ENCODE measurements at regions not wholly inside any gene's neighbourhood (a gene's known extent, or its start where the extent isn't known, plus 50 kb on each side); places are given as distances from the start of the nearest gene placed in this dataset.

DNA sequence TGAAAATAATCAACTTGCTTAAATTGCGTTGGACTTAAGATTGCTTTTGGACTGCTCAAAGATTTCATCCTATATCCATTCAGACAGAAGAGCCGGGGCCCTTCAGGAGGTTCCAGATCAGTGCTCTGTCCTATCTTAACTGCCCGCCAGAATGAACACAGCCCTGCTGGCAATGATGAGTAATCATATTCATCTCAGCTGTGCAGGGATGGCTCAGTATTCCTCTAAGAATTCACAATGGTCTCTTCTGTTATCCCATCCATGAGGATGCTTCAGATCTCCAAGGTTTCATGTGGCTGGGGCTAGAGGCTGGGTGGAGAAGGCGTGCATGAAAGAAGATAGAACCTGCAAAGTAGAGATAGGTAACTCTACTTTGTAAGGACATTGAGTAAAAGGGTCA, 80.0 kb upstream of the NPVF start:
- TF ChIP-seq, protein P1, sequence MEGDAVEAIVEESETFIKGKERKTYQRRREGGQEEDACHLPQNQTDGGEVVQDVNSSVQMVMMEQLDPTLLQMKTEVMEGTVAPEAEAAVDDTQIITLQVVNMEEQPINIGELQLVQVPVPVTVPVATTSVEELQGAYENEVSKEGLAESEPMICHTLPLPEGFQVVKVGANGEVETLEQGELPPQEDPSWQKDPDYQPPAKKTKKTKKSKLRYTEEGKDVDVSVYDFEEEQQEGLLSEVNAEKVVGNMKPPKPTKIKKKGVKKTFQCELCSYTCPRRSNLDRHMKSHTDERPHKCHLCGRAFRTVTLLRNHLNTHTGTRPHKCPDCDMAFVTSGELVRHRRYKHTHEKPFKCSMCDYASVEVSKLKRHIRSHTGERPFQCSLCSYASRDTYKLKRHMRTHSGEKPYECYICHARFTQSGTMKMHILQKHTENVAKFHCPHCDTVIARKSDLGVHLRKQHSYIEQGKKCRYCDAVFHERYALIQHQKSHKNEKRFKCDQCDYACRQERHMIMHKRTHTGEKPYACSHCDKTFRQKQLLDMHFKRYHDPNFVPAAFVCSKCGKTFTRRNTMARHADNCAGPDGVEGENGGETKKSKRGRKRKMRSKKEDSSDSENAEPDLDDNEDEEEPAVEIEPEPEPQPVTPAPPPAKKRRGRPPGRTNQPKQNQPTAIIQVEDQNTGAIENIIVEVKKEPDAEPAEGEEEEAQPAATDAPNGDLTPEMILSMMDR (IDR thresholded peaks at IDR 0.05; ENCODE audit: unreplicated experiment), result no peak
- Mint-ChIP-seq H3K27ac (no peak overlapping the region), H3K4me3 (ENCODE audit: low read depth) (no peak overlapping the region), H3K36me3 (ENCODE audit: insufficient read depth) (no peaks in the 10 kb centered on the region), H3K4me1 (ENCODE audit: low read depth) (no peaks in the 10 kb centered on the region), H3K27me3 (peaks cover 8% of the 10 kb centered on the region), H3K9me3 (ENCODE audit: low read depth) (no peaks in the 10 kb centered on the region)
- no peak for DNase-seq (ENCODE audit: low spot score, unreplicated experiment)

DNA sequence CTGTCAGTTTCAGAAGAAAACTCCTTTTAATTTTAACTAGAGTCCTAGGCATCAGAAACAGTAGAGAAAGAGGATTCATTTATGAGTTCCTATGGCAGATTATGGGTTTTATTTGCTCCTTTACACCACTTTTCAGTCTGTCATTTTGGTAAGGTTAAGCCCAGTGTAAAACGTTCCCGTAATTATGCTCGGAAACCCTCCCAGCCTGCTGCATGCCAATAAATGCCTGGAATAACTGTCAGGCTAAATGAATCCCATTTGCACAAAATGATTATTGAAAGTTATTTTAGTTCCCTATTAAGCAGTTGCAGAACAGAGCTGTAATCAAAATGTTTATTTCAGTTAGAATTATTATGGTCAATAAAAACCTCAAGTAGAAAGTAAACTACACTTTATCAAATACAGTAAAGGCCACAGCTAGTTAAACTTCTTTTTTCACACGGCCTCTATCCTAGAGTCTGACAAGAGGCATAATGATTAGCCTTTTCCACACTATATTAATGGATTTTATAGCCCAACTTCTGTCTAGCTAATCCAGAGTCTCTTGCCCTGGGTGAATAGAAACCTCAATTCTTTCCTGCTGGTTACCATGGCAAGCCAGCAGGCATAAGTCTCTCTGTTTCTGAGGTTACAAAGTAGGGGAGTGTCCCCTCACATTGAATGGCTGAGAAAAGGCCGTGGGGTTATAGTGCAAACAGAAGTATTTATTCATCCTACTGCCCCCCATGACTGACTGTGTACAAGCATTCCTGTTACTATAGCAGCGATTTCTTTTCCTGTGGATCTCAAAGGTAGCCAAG, 80.8 kb upstream of the NPVF start:
- Mint-ChIP-seq H3K36me3 (ENCODE audit: insufficient read depth) (no peaks in the 10 kb centered on the region), H3K4me3 (ENCODE audit: low read depth) (no peak overlapping the region), H3K27ac (no peak overlapping the region), H3K27me3 (peaks cover 4% of the 10 kb centered on the region), H3K4me1 (ENCODE audit: low read depth) (peaks cover under 1% of the 10 kb centered on the region), H3K9me3 (ENCODE audit: low read depth) (no peaks in the 10 kb centered on the region)
- DNase-seq (ENCODE audit: low spot score, unreplicated experiment), result no peak
- TF ChIP-seq, protein P1 (IDR thresholded peaks at IDR 0.05; ENCODE audit: unreplicated experiment), result no peak

DNA sequence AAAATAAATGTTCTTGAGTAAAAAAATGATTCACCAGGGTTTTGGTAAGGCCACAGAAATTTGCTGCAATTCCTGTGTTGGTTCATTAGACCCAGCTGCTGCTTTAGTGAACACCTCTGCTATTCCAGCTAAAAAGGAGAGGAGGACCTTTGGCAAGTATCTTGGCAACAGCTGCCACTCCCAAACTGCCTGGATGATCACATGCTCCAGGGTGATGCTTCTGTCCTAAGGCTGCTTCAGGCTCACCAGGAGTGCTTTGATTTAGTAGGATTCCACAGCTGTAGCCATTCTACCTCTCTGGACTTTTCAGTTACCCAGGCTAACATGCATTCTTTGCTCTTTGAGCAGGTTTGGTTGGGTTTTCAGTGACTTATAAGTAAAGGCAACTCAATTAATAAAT, 82.6 kb upstream of the NPVF start:
- DNase-seq (ENCODE audit: low spot score, unreplicated experiment), result no peak
- H3K9me3 Mint-ChIP-seq (ENCODE audit: low read depth), result no peaks in the 10 kb centered on the region
- H3K4me3 Mint-ChIP-seq (ENCODE audit: low read depth), result no peak overlapping the region
- peaks cover 11% of the 10 kb centered on the region for H3K4me1 Mint-ChIP-seq (ENCODE audit: low read depth)
- no peaks in the 10 kb centered on the region for H3K36me3 Mint-ChIP-seq (ENCODE audit: insufficient read depth)
- H3K27me3 Mint-ChIP-seq, result no peaks in the 10 kb centered on the region
- H3K27ac Mint-ChIP-seq, result no peak overlapping the region
- TF ChIP-seq, protein P1 (IDR thresholded peaks at IDR 0.05; ENCODE audit: unreplicated experiment), result no peak

DNA sequence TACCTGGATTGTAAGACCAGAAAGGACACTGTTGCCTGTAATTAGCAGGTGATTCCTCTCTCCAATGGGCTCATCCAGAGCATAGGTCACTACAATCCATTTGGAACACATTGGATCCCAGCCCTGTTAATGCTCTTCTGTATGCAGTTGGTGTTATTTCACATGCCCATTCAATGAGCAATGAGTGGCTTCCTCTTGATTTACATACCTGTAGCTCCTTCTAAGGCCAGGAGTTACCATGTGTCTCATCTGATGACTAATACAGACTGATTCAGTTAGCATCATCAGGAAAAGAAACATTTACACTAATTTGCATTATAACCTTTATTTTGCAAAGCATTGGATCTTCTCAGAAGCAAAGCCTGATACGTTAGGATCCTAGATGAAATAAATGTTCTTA, 83.1 kb upstream of the NPVF start:
- Mint-ChIP-seq H3K4me3 (ENCODE audit: low read depth) (no peak overlapping the region), H3K27ac (no peak overlapping the region)
- TF ChIP-seq, protein P1 (IDR thresholded peaks at IDR 0.05; ENCODE audit: unreplicated experiment), result no peak

DNA sequence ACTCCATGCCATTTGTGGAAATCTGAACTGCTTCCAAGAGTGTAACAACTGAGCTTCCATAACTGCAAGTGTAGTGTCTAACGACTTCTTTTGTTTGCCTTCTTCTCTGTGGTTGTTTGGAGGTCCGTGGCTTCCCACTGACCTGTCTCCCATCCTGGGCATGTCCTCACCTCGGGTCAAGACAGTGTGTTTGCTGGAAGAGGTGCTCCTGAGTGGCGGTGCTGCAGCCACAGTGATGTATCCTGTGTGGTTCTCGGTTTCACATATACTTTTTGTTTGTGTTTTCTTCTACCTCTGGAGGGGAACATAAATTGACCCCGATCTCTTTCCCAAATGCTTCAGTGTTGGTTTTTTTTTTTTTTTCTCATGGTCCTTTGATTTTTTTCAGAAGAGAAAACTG, 84.7 kb upstream of the NPVF start:
- Mint-ChIP-seq H3K27me3 (no peaks in the 10 kb centered on the region), H3K4me1 (ENCODE audit: low read depth) (peaks cover 11% of the 10 kb centered on the region), H3K4me3 (ENCODE audit: low read depth) (no peak overlapping the region), H3K27ac (no peak overlapping the region), H3K9me3 (ENCODE audit: low read depth) (no peaks in the 10 kb centered on the region), H3K36me3 (ENCODE audit: insufficient read depth) (no peaks in the 10 kb centered on the region)
- TF ChIP-seq, protein P1 (IDR thresholded peaks at IDR 0.05; ENCODE audit: unreplicated experiment), result no peak
- no peak for DNase-seq (ENCODE audit: low spot score, unreplicated experiment)

More for the DNA sequence above, 83.1 kb upstream of the NPVF start:
- no peaks in the 10 kb centered on the region for H3K36me3 Mint-ChIP-seq (ENCODE audit: insufficient read depth)
- H3K27me3 Mint-ChIP-seq, result no peaks in the 10 kb centered on the region
- no peak for DNase-seq (ENCODE audit: low spot score, unreplicated experiment)
- H3K9me3 Mint-ChIP-seq (ENCODE audit: low read depth), result no peaks in the 10 kb centered on the region
- peaks cover 11% of the 10 kb centered on the region for H3K4me1 Mint-ChIP-seq (ENCODE audit: low read depth)

Measured in progenitor cell of endocrine pancreas (in vitro differentiated cells).